Activated CD8-positive, alpha-beta T cell treated with anti-CD3 and anti-CD28 coated beads for 36 hours (primary cell): ENCODE measurements at regions not wholly inside any gene's neighbourhood (a gene's known extent, or its start where the extent isn't known, plus 50 kb on each side); places are given as distances from the start of the nearest gene placed in this dataset.

Experiments used
- ATAC-seq: fragments of 200-7000 bp; cut with Tn5 transposase; one replicate; pipeline ENCODE4 v1.10.0; 2021; ENCODE audit warnings: mild to moderate bottlenecking, moderate library complexity
- CTCF ChIA-PET: fragments of 350-600 bp; sonication (Branson Sonifier 250); formaldehyde crosslinking; loops from one replicate; lab custom pipeline; 2021; ENCODE audit warnings: antibody characterized with exemption; lab: Charles Lee
- POLR2A ChIA-PET: fragments of 350-600 bp; sonication (Branson Sonifier 250); formaldehyde crosslinking; loops from one replicate; lab custom pipeline; 2021; ENCODE audit warnings: antibody characterized with exemption; lab: Charles Lee
- DNase-seq: peaks from one replicate; pipeline ENCODE4 v3.0.0-alpha.2; 2020
- H3K27ac Mint-ChIP-seq: one replicate; pipeline ENCODE4 v1.8.0; 2021; ENCODE audit warnings: mild to moderate bottlenecking, mixed read lengths
- H3K27me3 Mint-ChIP-seq: one replicate; pipeline ENCODE4 v1.8.0; 2021; ENCODE audit warnings: mixed read lengths
- H3K36me3 Mint-ChIP-seq: one replicate; pipeline ENCODE4 v1.8.0; 2021; ENCODE audit warnings: low read depth, mixed read lengths
- H3K4me1 Mint-ChIP-seq: one replicate; pipeline ENCODE4 v1.8.0; 2021; ENCODE audit warnings: low read depth, mixed read lengths
- H3K4me3 Mint-ChIP-seq: one replicate; pipeline ENCODE4 v1.8.0; 2021; ENCODE audit warnings: mild to moderate bottlenecking, moderate library complexity, mixed read lengths
- H3K9me3 Mint-ChIP-seq: one replicate; pipeline ENCODE4 v1.8.0; 2021; ENCODE audit warnings: mixed read lengths
- intact Hi-C: fragments of 100-400 bp; cut with micrococcal nuclease; formaldehyde crosslinking; loops from one replicate; pipeline ENCODE4 v1.10.0; 2022
- TF ChIP-seq, protein P1 (sequence below): fragments of 200-600 bp; IDR thresholded peaks from one replicate; pipeline ENCODE4 v1.8.0; 2022; ENCODE audit warnings: antibody characterized with exemption, mild to moderate bottlenecking

DNA sequence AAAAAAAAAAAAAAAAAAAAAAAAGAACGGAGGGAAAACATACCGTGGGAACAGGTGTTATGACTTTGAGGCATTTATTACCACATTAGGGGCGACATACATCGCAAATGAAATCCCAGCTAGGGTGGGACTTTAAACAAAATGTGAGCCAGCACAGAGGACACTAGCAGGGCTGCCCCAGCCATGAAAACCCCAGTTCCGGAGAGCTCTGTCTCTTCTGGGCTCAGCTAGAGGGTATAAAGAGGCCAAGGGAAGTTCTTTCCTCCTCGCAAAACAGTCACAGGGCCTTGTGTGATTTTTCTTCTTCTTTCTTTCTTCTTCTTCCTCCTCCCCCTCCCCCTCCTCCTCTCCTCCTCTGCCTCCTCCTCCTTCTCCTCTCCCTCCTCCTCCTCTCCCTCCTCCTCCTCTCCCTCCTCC lies 59.9 kb upstream of the ECHDC3 start:
- Mint-ChIP-seq H3K27ac (no peak overlapping the region), H3K4me1 (peaks cover 37% of the 10 kb centered on the region), H3K9me3 (no peaks in the 10 kb centered on the region), H3K36me3 (no peaks in the 10 kb centered on the region), H3K27me3 (peaks cover 2% of the 10 kb centered on the region), H3K4me3 (no peak overlapping the region)
- no peak for DNase-seq
- no peak for ATAC-seq
- CTCF ChIA-PET: no interaction called here
- intact Hi-C loops: no loop called here
- POLR2A ChIA-PET: no interaction called here
- TF ChIP-seq, protein P1, sequence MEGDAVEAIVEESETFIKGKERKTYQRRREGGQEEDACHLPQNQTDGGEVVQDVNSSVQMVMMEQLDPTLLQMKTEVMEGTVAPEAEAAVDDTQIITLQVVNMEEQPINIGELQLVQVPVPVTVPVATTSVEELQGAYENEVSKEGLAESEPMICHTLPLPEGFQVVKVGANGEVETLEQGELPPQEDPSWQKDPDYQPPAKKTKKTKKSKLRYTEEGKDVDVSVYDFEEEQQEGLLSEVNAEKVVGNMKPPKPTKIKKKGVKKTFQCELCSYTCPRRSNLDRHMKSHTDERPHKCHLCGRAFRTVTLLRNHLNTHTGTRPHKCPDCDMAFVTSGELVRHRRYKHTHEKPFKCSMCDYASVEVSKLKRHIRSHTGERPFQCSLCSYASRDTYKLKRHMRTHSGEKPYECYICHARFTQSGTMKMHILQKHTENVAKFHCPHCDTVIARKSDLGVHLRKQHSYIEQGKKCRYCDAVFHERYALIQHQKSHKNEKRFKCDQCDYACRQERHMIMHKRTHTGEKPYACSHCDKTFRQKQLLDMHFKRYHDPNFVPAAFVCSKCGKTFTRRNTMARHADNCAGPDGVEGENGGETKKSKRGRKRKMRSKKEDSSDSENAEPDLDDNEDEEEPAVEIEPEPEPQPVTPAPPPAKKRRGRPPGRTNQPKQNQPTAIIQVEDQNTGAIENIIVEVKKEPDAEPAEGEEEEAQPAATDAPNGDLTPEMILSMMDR: no peak

DNA sequence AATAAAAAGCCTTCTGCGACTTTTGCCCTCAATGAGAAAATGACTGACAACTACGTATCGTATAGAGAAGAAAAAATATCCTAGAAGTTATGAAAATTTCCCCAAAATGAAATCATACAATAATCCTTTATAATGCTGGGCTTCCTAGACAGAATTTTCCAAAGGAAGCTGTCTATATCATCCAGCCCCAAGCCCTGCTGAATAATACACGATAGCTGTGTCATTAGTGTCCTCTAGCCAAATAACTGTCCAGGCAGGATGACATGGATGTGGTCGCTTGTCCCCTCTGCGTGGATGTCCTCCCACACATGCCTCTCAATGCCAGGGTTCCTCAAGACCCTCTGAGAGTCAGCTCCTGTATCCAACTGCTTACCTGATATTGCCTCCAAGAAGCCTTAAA lies 61.7 kb upstream of the ECHDC3 start:
- Mint-ChIP-seq H3K27ac (no peak overlapping the region), H3K36me3 (no peaks in the 10 kb centered on the region), H3K4me3 (no peak overlapping the region), H3K4me1 (peaks cover 33% of the 10 kb centered on the region), H3K9me3 (no peaks in the 10 kb centered on the region), H3K27me3 (peaks cover 7% of the 10 kb centered on the region)
- TF ChIP-seq, protein P1: no peak
- CTCF ChIA-PET: no interaction called here
- DNase-seq (no peak), ATAC-seq (no peak)
- POLR2A ChIA-PET: no interaction called here
- intact Hi-C loops: no loop called here

DNA sequence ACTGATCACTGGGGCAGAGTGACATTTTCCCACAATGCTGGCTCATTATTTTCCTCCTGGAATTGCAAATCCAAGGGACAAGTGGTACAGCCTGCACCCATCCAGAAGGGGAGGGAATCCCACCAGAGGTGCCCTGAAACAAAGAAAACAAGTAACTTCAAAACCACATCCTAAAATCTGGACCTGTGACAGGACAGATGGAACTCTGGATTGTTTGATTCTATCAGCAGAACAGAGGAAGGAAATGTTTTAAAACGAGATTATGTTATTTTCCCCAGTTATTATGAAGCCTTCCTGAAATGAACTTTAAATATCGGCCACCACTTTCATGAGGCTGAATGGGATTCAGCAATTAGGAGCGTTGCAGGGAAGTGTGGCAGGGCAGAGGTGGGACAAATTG lies 62.2 kb upstream of the ECHDC3 start:
- POLR2A ChIA-PET: no interaction called here
- CTCF ChIA-PET: interaction anchor here (0.6 kb wide), 1 partner anchor 103 kb away, joined by 3 read pairs; no protein-coding TSS in a partner anchor

DNA sequence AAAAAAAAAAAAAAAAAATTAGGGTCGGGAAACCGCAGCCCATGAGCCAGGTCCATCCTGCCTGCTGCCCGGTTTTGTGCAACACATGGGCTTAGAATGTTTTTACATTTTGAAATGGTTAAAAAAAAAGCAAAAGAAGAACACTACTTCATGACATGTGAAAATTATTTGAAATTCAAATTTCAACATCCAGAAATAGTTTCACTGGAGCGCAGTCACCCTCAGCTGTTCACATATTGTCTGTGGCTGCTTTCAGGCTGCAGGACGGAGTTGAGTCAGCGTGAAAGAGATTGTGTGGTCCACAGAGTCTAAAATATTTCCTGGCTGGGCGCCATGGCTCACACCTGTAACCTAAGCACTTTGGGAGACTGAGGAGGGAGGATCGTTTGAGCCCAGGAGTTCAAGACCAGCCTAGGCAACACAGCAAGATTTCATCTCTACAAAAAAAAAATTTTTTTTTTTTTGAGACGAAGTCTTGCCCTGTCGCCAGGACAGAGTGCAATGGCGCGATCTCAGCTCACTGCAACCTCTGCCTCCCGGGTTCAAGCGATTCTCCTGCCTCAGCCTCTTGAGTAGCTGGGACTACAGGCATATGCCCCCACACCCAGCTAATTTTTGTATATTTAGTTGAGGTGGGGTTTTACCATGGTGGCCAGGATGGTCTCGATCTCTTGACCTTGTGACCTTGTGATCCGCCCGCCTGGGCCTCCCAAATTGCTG lies 63.9 kb upstream of the ECHDC3 start:
- Mint-ChIP-seq H3K27ac (no peak overlapping the region), H3K27me3 (peaks cover 13% of the 10 kb centered on the region), H3K9me3 (no peaks in the 10 kb centered on the region), H3K4me1 (peaks cover 21% of the 10 kb centered on the region), H3K36me3 (no peaks in the 10 kb centered on the region), H3K4me3 (no peak overlapping the region)
- intact Hi-C loops: no loop called here
- TF ChIP-seq, protein P1: no peak
- DNase-seq (peak; percentile 62), ATAC-seq (peak; percentile 66)
- CTCF ChIA-PET: no interaction called here
- POLR2A ChIA-PET: no interaction called here

More for the DNA sequence above, 62.2 kb upstream of the ECHDC3 start:
- Mint-ChIP-seq H3K4me3 (no peak overlapping the region), H3K27ac (no peak overlapping the region), H3K9me3 (no peaks in the 10 kb centered on the region), H3K27me3 (peaks cover 11% of the 10 kb centered on the region), H3K36me3 (no peaks in the 10 kb centered on the region), H3K4me1 (peaks cover 28% of the 10 kb centered on the region)
- no peak for DNase-seq
- intact Hi-C loops: no loop called here
- TF ChIP-seq, protein P1: no peak
- ATAC-seq: no peak

DNA sequence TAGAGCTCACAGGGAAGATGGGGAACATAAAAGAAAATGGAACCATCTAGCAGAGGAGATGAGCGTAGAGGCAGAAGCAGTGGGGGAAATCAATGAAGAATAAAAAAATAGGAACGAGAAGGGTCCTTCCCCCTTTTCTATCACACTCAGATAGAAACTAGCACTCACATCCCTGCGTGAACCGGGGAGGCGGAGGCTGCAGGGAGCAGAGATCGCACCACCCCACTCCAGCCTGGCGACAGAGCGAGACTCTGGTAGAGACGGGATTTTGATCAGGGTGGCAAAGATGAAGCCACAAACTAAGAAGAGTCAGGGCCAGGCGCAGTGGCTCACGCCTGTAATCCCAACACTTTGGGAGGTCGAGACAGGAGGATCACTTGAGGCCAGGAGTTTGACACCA lies 64.7 kb upstream of the ECHDC3 start:
- H3K27me3 Mint-ChIP-seq: peaks cover 13% of the 10 kb centered on the region
- CTCF ChIA-PET: interaction anchor here (0.8 kb wide), 1 partner anchor 28 kb away, joined by 3 read pairs; no protein-coding TSS in a partner anchor
- intact Hi-C loops: no loop called here
- no peaks in the 10 kb centered on the region for H3K9me3 Mint-ChIP-seq
- H3K4me1 Mint-ChIP-seq: peaks cover 15% of the 10 kb centered on the region
- no peak overlapping the region for H3K4me3 Mint-ChIP-seq
- DNase-seq (no peak), ATAC-seq (no peak)
- H3K27ac Mint-ChIP-seq: no peak overlapping the region
- POLR2A ChIA-PET: no interaction called here
- TF ChIP-seq, protein P1: no peak
- H3K36me3 Mint-ChIP-seq: no peaks in the 10 kb centered on the region
